LHCN-M2 (cell line): ENCODE measurements at regions not wholly inside any gene's neighbourhood (a gene's known extent, or its start where the extent isn't known, plus 50 kb on each side); places are given as distances from the start of the nearest gene placed in this dataset.
A peak's percentile ranks its signal among the peaks of the same experiment; 100 is the strongest.

Source experiments
- DNase-seq: peaks from one replicate; pipeline ENCODE4 v3.0.0-alpha.2; 2012; ENCODE audit warnings: low read depth

GRCh38 chr17:34420254-34420766 lies 57.3 kb upstream of the CCL1 start:
- peak; percentile 36 for DNase-seq

GRCh38 chr17:34416116-34416515 lies 53.1 kb upstream of the CCL1 start:
- DNase-seq = no peak

DNA sequence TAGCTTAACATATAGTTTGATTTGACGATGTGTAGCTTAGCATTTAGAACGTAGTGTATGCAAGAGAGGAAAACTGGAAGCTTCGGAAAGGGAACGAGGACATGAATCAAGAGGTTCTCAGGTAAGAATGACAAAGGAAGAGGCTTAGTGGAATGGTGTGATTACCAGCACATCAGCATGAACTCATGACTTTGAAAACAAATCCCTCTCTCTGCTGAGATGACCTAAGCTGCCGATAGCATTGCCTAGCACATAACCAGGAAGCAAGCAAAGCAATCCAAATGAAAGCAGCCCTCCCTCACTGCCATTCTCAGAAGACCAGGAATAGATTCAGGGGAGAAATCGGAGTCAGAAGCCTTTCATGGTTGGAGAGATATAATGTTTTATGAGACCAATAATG lies 51.3 kb upstream of the CCL1 start:
- no peak for DNase-seq

GRCh38 chr17:34413443-34414119 lies 50.5 kb upstream of the CCL1 start:
- no peak for DNase-seq

GRCh38 chr17:34412965-34413441 lies 50.0 kb upstream of the CCL1 start:
- DNase-seq = peak; percentile 14
